ENCODE measurements at regions not wholly inside any gene's neighbourhood (a gene's known extent, or its start where the extent isn't known, plus 50 kb on each side); places are given as distances from the start of the nearest gene placed in this dataset.

DNA sequence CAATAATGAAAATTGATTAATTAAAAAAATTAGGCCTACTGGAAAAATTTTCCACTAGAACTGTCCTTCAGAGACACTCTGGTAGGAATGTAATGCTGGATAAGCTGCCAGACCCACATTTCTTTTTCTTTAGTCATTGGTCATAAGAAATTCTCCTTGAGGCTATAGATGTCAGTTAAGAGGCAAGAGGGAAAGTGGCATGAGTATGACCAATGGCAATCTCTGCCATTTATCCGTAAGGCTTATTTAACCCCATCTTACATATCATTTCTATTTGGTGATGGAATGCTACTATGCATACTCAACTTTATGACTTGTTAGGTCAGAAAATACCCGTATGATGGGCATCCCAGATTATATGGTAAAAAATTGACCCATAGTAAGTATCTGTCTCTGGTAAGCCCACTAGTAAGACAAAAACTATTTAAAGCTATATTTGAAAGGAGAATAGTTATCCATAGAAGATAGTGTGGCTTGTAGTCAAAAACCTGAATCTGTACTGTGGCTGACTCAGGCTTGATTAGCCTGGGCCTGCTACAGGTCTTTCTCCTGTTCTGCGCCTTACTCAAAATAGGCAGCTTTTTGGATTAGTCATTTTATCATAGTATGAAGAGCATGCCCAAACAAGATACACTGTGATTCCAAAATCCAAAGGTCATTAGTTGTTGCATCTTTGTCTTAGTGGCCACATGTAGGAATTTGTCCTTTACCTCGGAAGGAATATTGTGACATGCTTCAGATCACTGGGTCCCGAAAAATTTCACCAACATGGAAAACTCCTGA is 314.7 kb downstream of the PYDC2 start:
- DNase-seq, result no peak
- intact Hi-C loops (cut with DNase I; ENCODE audit: low total_unique reads), result no loop called here
- WGBS, 5 donors, result 75 to 95% (median 89%) methylated on average over 5 of the region's 5 CpGs
- Histone ChIP-seq H3K36me3 (no peaks in the 10 kb centered on the region), H3K27ac (no peak overlapping the region), H3K27me3 (no peaks in the 10 kb centered on the region), H3K9me3 (peaks cover 0 to 5% (median 2%) of the 10 kb centered on the region in 4 donors), H3K4me3 (no peak overlapping the region), H3K4me1 (no peaks in the 10 kb centered on the region)
- TF ChIP-seq, protein P1, sequence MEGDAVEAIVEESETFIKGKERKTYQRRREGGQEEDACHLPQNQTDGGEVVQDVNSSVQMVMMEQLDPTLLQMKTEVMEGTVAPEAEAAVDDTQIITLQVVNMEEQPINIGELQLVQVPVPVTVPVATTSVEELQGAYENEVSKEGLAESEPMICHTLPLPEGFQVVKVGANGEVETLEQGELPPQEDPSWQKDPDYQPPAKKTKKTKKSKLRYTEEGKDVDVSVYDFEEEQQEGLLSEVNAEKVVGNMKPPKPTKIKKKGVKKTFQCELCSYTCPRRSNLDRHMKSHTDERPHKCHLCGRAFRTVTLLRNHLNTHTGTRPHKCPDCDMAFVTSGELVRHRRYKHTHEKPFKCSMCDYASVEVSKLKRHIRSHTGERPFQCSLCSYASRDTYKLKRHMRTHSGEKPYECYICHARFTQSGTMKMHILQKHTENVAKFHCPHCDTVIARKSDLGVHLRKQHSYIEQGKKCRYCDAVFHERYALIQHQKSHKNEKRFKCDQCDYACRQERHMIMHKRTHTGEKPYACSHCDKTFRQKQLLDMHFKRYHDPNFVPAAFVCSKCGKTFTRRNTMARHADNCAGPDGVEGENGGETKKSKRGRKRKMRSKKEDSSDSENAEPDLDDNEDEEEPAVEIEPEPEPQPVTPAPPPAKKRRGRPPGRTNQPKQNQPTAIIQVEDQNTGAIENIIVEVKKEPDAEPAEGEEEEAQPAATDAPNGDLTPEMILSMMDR (IDR thresholded peaks at IDR 0.05), result no peak
- TF ChIP-seq EP300 (IDR thresholded peaks at IDR 0.05) (no peak), POLR2AphosphoS5 (IDR thresholded peaks at IDR 0.05) (no peak), POLR2A (IDR thresholded peaks at IDR 0.05) (no peak)

DNA sequence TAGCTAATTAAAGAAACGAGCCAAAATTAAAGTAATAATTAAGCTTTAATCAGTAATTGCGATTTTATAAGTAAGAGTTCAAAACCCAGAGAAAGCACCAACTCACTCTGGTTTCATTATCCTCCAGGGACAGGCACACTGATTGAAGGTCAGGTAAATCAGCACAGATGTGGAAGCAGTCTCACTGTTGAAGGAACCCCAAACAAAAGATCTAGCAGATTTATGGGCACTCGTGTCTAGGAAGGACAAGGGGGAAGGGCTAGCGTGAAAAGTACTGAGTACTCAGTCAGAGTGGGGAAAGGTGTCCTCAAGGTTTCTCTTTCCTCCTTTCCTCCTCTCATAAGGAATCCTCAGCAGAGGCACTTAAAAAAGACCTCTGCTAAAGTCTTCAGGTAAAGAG is 320.1 kb downstream of the PYDC2 start:
- H3K36me3 ChIP-seq, result no peaks in the 10 kb centered on the region
- 52 to 71% (median 61%) methylated on average over 4 of the region's 4 CpGs for WGBS, 5 donors
- H3K4me1 ChIP-seq, result no peaks in the 10 kb centered on the region
- no peak for DNase-seq
- peaks cover 0 to 16% (median 5%) of the 10 kb centered on the region in 4 donors for H3K9me3 ChIP-seq
- intact Hi-C loops (cut with DNase I; ENCODE audit: low total_unique reads), result no loop called here
- no peak overlapping the region for H3K4me3 ChIP-seq
- TF ChIP-seq, protein P1 (IDR thresholded peaks at IDR 0.05), result no peak
- TF ChIP-seq POLR2A (IDR thresholded peaks at IDR 0.05) (no peak), EP300 (IDR thresholded peaks at IDR 0.05) (no peak), POLR2AphosphoS5 (IDR thresholded peaks at IDR 0.05) (no peak)
- no peaks in the 10 kb centered on the region for H3K27me3 ChIP-seq
- H3K27ac ChIP-seq, result no peak overlapping the region

DNA sequence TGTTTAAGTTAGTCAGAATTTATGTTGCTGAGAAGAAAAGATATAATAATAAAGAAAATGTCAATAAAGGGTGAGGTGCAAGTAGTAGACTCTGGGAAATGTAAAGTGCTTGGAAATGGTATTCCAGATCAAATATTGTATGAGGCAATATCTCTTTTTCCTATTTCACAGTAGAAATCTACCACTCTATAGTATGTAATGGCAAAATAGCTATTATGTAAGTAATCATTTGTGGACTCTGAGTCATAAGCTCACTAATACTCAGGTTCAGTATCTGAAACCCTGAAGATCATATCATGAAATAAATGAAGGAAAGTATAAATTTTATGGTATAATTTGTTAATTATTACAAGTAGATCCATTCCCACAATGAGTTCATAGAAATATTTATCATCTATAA is 322.1 kb downstream of the PYDC2 start:
- no peak for TF ChIP-seq POLR2A (IDR thresholded peaks at IDR 0.05)
- peaks cover 0 to 10% (median 3%) of the 10 kb centered on the region in 4 donors for H3K9me3 ChIP-seq
- no peak for DNase-seq
- no peak overlapping the region for H3K4me3 ChIP-seq
- intact Hi-C loops (cut with DNase I; ENCODE audit: low total_unique reads), result no loop called here
- no peak overlapping the region for H3K27ac ChIP-seq
- H3K4me1 ChIP-seq, result no peaks in the 10 kb centered on the region
- no peaks in the 10 kb centered on the region for H3K36me3 ChIP-seq
- no peaks in the 10 kb centered on the region for H3K27me3 ChIP-seq

DNA sequence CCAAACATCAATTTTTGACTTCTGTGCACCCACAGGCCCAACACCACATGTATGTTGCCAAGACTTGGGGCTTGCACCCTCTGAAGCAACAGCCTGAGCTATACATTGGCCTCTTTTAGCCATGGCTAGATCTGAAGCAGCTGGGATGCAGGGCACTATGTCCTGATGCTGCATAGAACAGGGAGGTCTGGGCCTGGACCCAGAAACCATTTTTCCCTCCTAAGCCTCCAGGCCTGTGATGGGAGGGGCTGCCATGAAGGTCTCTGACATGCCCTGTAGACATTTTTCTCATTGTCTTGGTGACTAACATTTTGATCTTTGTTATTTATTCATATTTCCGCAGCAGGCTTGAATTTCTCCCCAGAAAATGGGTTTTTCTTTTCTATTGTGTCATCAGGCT is 330.0 kb downstream of the PYDC2 start:
- no peak overlapping the region for H3K4me3 ChIP-seq
- H3K4me1 ChIP-seq, result no peaks in the 10 kb centered on the region
- TF ChIP-seq POLR2AphosphoS5 (IDR thresholded peaks at IDR 0.05), result no peak
- no peak for TF ChIP-seq POLR2A (IDR thresholded peaks at IDR 0.05)
- TF ChIP-seq, protein P1 (IDR thresholded peaks at IDR 0.05), result no peak
- TF ChIP-seq EP300 (IDR thresholded peaks at IDR 0.05), result no peak
- 71 to 93% (median 91%) methylated on average over 1 of the region's 1 CpG for WGBS, 5 donors
- intact Hi-C loops (cut with DNase I; ENCODE audit: low total_unique reads), result no loop called here
- no peaks in the 10 kb centered on the region for H3K27me3 ChIP-seq
- no peak for DNase-seq
- peaks cover 0 to 18% (median 9%) of the 10 kb centered on the region in 4 donors for H3K9me3 ChIP-seq
- no peaks in the 10 kb centered on the region for H3K36me3 ChIP-seq
- no peak overlapping the region for H3K27ac ChIP-seq

DNA sequence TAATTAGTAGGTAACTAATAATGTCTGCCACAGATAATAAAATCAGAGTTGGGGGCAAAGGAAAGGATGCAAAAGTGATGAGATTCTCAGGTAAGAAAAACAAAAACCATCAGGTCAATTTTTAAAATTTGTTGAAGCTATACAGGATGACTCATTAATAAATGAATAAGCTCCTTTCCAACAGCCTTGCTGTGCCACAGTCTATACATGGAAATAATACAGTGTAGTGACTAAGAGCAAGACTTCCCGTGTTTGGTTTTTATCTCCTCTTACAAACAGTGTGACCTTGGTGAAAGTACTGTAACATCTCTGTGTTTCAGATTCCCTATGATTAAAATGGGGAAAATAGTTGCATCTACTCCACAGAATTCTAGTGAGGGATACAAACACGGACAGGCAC is 331.6 kb downstream of the PYDC2 start:
- peaks cover 0 to 18% (median 9%) of the 10 kb centered on the region in 4 donors for H3K9me3 ChIP-seq
- intact Hi-C loops (cut with DNase I; ENCODE audit: low total_unique reads), result no loop called here
- H3K27me3 ChIP-seq, result no peaks in the 10 kb centered on the region
- H3K4me1 ChIP-seq, result no peaks in the 10 kb centered on the region
- 51 to 73% (median 61%) methylated on average over 2 of the region's 2 CpGs for WGBS, 5 donors
- no peak overlapping the region for H3K27ac ChIP-seq
- no peak for DNase-seq
- TF ChIP-seq EP300 (IDR thresholded peaks at IDR 0.05), result no peak
- TF ChIP-seq POLR2AphosphoS5 (IDR thresholded peaks at IDR 0.05), result no peak
- no peak for TF ChIP-seq POLR2A (IDR thresholded peaks at IDR 0.05)
- TF ChIP-seq, protein P1 (IDR thresholded peaks at IDR 0.05), result no peak
- H3K36me3 ChIP-seq, result no peaks in the 10 kb centered on the region
- no peak overlapping the region for H3K4me3 ChIP-seq

Measured in stomach (tissue), 8 donors.